Activated CD4-positive, CD25-positive, alpha-beta regulatory T cell treated with anti-CD3 and anti-CD28 coated beads, Interleukin-2, amount 50 U/mL, for 24 hours (primary cell): ENCODE measurements at regions not wholly inside any gene's neighbourhood (a gene's known extent, or its start where the extent isn't known, plus 50 kb on each side); places are given as distances from the start of the nearest gene placed in this dataset.
"Not testable (repeated sequence)": the region's sequence is repeated elsewhere in the genome, so short reads cannot be mapped to it uniquely, and the experiment has no call there.

ENCODE experiments used
- ATAC-seq, 2 donors: fragments of 150-1000 bp; cut with Tn5 transposase; one replicate each; pipeline ENCODE4 v1.10.0; 2021; ENCODE audit warnings: mild to moderate bottlenecking in 1 of 2, moderate library complexity in 1 of 2

- ATAC-seq: no peak
Measured at GRCh38 chr2:34806891-34807290, 1207.8 kb upstream of the FAM98A start.

- no peak for ATAC-seq
Measured at GRCh38 chr2:34806396-34806795, 1207.3 kb upstream of the FAM98A start.

- ATAC-seq: no peak
Measured at GRCh38 chr2:34799556-34799955, 1200.5 kb upstream of the FAM98A start.

GRCh38 chr2:34795586-34795985, 1196.5 kb upstream of the FAM98A start:
- not testable (repeated sequence) for ATAC-seq

- no peak for ATAC-seq
Measured at GRCh38 chr2:34789169-34789568, 1190.1 kb upstream of the FAM98A start.

- ATAC-seq: no peak
Measured at GRCh38 chr2:34787341-34787740, 1188.2 kb upstream of the FAM98A start.

- no peak for ATAC-seq
Measured at GRCh38 chr2:34785206-34785785, 1186.2 kb upstream of the FAM98A start.

- ATAC-seq: no peak
Measured at GRCh38 chr2:34784701-34785100, 1185.6 kb upstream of the FAM98A start.

GRCh38 chr2:34750742-34751141, 1151.6 kb upstream of the FAM98A start:
- not testable (repeated sequence) for ATAC-seq

- ATAC-seq: no peak
Measured at GRCh38 chr2:34747643-34748042, 1148.5 kb upstream of the FAM98A start.

- no peak for ATAC-seq
Measured at GRCh38 chr2:34738691-34739090, 1139.6 kb upstream of the FAM98A start.

- ATAC-seq: no peak
Measured at GRCh38 chr2:34737146-34737545, 1138.0 kb upstream of the FAM98A start.

GRCh38 chr2:34736482-34736881, 1137.4 kb upstream of the FAM98A start:
- ATAC-seq: no peak

GRCh38 chr2:34734662-34735061, 1135.6 kb upstream of the FAM98A start:
- ATAC-seq: no peak

- no peak for ATAC-seq
Measured at GRCh38 chr2:34734042-34734441, 1134.9 kb upstream of the FAM98A start.

- no peak for ATAC-seq
Measured at GRCh38 chr2:34731292-34731691, 1132.2 kb upstream of the FAM98A start.

GRCh38 chr2:34729845-34730244, 1130.7 kb upstream of the FAM98A start:
- no peak for ATAC-seq

GRCh38 chr2:34724107-34724506, 1125.0 kb upstream of the FAM98A start:
- no peak for ATAC-seq

- no peak for ATAC-seq
Measured at GRCh38 chr2:34723683-34724082, 1124.6 kb upstream of the FAM98A start.

- no peak for ATAC-seq
Measured at GRCh38 chr2:34719206-34719605, 1120.1 kb upstream of the FAM98A start.

GRCh38 chr2:34705551-34706247, 1106.6 kb upstream of the FAM98A start:
- no peak for ATAC-seq

GRCh38 chr2:34703292-34703691, 1104.2 kb upstream of the FAM98A start:
- no peak for ATAC-seq

GRCh38 chr2:34702391-34702790, 1103.3 kb upstream of the FAM98A start:
- ATAC-seq: not testable (repeated sequence)

- ATAC-seq: not testable (repeated sequence)
Measured at GRCh38 chr2:34677591-34677990, 1078.5 kb upstream of the FAM98A start.

GRCh38 chr2:34677119-34677531, 1078.0 kb upstream of the FAM98A start:
- ATAC-seq: not testable (repeated sequence)
